Ascending aorta (tissue), 2 donors: ENCODE measurements at regions not wholly inside any gene's neighbourhood (a gene's known extent, or its start where the extent isn't known, plus 50 kb on each side); places are given as distances from the start of the nearest gene placed in this dataset.

Source experiments
- DNase-seq, 2 donors: peaks; one replicate each; pipeline ENCODE4 v3.0.0-alpha.2; 2019; ENCODE audit warnings: low spot score in 2 of 2
- H3K27ac ChIP-seq, 2 donors: fragments of 200-600 bp; sonication (generic); one replicate each; pipeline ENCODE4 v1.5.1; 2016 to 2017; ENCODE audit warnings: mild to moderate bottlenecking in 1 of 2
- H3K27me3 ChIP-seq: fragments of 200-600 bp; sonication (generic); one replicate; pipeline ENCODE4 v1.5.1; 2017
- H3K36me3 ChIP-seq, 2 donors: fragments of 200-600 bp; sonication (generic); one replicate each; pipeline ENCODE4 v1.5.1; 2016
- H3K4me1 ChIP-seq, 2 donors: fragments of 200-600 bp; sonication (generic); one replicate each; pipeline ENCODE4 v1.5.1; 2016 to 2017; ENCODE audit warnings: mild to moderate bottlenecking in 1 of 2
- H3K4me3 ChIP-seq, 2 donors: fragments of 200-600 bp; sonication (generic); one replicate each; pipeline ENCODE4 v1.5.1; 2016 to 2017; ENCODE audit warnings: mild to moderate bottlenecking in 1 of 2
- H3K9me3 ChIP-seq, 2 donors: fragments of 200-600 bp; sonication (generic); one replicate each; pipeline ENCODE4 v1.5.1; 2016
- intact Hi-C: fragments of 100-400 bp; cut with DNase I; formaldehyde crosslinking; loops from one replicate; pipeline ENCODE4 v1.15.1; 2023
- TF ChIP-seq, protein P1 (sequence below), 3 experiments: fragments of 200-600 bp in 2 of 3; fragments of 450-650 bp in 1 of 3; sonication (generic) in 2 of 3; IDR thresholded peaks; one replicate each; pipeline ENCODE4 v1.5.1; 2016 to 2019; ENCODE audit warnings: antibody characterized with exemption in 3 of 3, mild to moderate bottlenecking in 1 of 3, moderate library complexity in 1 of 3

DNA sequence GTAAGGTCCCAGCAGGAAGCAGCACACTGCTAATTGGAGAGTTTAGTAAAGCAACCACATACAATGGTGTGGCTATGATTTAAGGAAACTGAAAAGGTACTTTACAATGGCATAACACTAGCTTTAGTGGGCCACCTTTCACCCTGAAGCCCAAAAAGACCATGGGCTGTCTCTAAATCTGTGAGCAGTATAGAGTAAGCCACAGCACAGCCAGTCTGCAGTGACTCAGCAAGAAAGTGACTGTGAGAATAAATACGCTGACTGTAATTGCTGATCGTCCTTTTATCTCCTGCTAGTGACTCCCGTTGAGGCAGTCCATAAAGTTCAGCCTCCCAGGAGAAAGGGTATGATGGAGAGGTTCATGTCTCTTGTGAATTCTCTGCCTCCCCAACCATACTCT lies 679.8 kb upstream of the KIF2B start:
- H3K36me3 ChIP-seq: no peaks in the 10 kb centered on the region
- TF ChIP-seq, protein P1, sequence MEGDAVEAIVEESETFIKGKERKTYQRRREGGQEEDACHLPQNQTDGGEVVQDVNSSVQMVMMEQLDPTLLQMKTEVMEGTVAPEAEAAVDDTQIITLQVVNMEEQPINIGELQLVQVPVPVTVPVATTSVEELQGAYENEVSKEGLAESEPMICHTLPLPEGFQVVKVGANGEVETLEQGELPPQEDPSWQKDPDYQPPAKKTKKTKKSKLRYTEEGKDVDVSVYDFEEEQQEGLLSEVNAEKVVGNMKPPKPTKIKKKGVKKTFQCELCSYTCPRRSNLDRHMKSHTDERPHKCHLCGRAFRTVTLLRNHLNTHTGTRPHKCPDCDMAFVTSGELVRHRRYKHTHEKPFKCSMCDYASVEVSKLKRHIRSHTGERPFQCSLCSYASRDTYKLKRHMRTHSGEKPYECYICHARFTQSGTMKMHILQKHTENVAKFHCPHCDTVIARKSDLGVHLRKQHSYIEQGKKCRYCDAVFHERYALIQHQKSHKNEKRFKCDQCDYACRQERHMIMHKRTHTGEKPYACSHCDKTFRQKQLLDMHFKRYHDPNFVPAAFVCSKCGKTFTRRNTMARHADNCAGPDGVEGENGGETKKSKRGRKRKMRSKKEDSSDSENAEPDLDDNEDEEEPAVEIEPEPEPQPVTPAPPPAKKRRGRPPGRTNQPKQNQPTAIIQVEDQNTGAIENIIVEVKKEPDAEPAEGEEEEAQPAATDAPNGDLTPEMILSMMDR (IDR thresholded peaks at IDR 0.05): no peak
- DNase-seq: no peak
- intact Hi-C loops: no loop called here
- H3K27ac ChIP-seq: no peak overlapping the region
- H3K9me3 ChIP-seq: no peaks in the 10 kb centered on the region
- no peak overlapping the region for H3K4me3 ChIP-seq
- no peaks in the 10 kb centered on the region for H3K27me3 ChIP-seq
- H3K4me1 ChIP-seq: no peaks in the 10 kb centered on the region

DNA sequence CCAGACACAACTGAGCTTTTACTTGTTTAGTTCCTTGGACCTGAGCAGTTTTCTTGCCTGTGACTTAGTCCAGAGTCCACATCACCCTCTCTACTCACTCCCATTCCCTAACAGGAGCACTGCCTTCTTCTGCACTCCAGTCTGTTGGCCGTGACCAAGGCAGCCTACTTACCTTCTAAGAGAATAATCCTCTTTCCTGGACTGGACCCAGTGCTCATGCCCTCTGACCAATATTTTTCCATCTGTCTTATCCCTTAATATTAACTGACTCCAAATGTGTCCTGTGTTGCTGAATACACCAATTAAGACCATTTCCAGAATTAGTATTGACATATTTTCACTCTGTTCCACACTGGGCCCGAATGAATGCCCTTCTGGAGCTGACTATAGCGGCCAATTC lies 681.0 kb upstream of the KIF2B start:
- intact Hi-C loops: no loop called here

DNA sequence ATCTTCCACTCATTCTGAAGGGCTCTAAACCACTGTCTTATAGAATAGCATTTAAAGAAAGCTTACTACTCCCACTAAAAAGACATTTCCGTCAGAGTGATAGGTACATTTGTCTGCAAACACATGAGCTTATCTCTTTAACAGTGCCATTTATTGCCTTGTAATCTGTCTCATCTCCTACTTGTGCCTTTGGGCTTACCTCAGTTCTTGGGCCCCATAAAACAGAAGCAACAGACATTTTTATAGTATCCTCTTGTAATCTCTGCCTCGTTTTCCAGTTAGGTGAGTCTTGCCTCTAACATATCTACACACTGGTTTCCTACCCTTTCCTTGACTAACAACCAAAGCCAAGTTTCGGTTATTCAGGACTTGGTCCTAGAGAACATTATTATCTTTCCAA lies 681.4 kb upstream of the KIF2B start:
- intact Hi-C loops: no loop called here
- no peaks in the 10 kb centered on the region for H3K27me3 ChIP-seq
- DNase-seq: no peak
- no peak overlapping the region for H3K27ac ChIP-seq
- H3K36me3 ChIP-seq: no peaks in the 10 kb centered on the region
- H3K4me3 ChIP-seq: no peak overlapping the region
- TF ChIP-seq, protein P1 (IDR thresholded peaks at IDR 0.05): no peak
- no peaks in the 10 kb centered on the region for H3K9me3 ChIP-seq
- H3K4me1 ChIP-seq: no peaks in the 10 kb centered on the region

More for the DNA sequence above, 681.0 kb upstream of the KIF2B start:
- DNase-seq: no peak
- H3K9me3 ChIP-seq: no peaks in the 10 kb centered on the region
- H3K27ac ChIP-seq: no peak overlapping the region
- no peak overlapping the region for H3K4me3 ChIP-seq
- no peaks in the 10 kb centered on the region for H3K4me1 ChIP-seq
- TF ChIP-seq, protein P1 (IDR thresholded peaks at IDR 0.05): no peak
- no peaks in the 10 kb centered on the region for H3K36me3 ChIP-seq
- H3K27me3 ChIP-seq: no peaks in the 10 kb centered on the region

DNA sequence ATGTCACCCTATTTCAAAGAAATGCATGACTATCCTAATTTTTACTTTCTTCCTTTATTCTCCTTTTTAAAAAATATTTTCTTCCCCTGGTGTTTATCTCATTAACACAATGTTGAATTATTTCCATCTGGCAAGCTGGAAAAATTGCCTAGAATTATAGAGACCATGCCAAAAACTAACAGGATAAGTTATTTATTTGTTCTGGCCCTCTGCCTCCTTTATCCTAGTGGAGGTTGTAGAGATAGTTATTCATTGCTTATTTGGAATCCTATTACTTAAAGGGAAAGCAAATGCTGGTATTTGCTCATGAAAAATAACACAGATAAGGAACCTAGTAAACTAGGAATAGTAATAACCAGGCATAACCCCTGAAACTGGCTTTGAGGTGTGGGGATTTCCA lies 684.9 kb upstream of the KIF2B start:
- TF ChIP-seq, protein P1 (IDR thresholded peaks at IDR 0.05): no peak
- H3K27me3 ChIP-seq: no peaks in the 10 kb centered on the region
- H3K4me3 ChIP-seq: no peak overlapping the region
- intact Hi-C loops: no loop called here
- H3K27ac ChIP-seq: no peak overlapping the region
- no peak for DNase-seq
- no peaks in the 10 kb centered on the region for H3K36me3 ChIP-seq
- H3K4me1 ChIP-seq: no peaks in the 10 kb centered on the region
- H3K9me3 ChIP-seq: no peaks in the 10 kb centered on the region

DNA sequence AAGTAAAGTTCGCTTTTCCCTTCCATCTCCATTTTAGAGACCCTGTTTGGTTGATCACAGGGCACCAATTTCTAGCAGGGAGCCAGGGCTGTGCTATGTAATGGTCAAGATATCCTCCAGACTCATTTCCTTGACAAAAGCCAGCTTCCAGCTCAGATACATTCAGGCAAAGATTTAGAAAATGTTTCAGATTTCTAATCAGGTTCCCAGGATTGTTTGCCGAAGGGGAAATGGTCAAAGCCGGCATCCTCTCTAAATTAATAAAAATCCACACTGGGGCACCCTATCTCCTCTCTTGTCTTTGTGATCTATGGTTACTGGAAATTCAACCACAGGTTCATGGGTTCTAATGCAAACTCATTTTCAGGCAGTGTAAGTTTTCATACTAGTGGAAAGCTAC lies 686.8 kb upstream of the KIF2B start:
- intact Hi-C loops: no loop called here
- no peak overlapping the region for H3K27ac ChIP-seq
- H3K9me3 ChIP-seq: no peaks in the 10 kb centered on the region
- DNase-seq: no peak
- H3K4me1 ChIP-seq: no peaks in the 10 kb centered on the region
- H3K36me3 ChIP-seq: no peaks in the 10 kb centered on the region
- no peaks in the 10 kb centered on the region for H3K27me3 ChIP-seq
- TF ChIP-seq, protein P1 (IDR thresholded peaks at IDR 0.05): no peak
- H3K4me3 ChIP-seq: no peak overlapping the region

DNA sequence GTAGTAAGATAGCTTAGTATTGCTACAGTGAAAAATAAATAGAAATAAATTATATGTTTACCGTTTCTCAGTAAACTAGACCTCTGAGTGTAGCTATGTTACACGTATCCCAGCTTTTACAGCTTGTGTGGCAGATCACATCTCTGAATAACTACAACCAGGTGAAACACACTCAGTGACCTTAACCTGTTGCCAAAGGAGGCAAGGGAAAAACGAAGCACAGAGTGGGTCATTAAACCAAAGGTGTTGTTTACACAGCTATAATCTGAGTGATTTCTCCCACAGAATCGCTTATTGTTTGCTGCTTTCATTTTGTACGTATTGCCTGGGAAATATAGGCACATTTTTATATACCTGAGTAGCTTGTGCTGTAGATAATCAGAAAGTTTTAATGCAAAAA lies 688.2 kb upstream of the KIF2B start:
- no peaks in the 10 kb centered on the region for H3K36me3 ChIP-seq
- no peak overlapping the region for H3K4me3 ChIP-seq
- no peak for DNase-seq
- H3K27me3 ChIP-seq: no peaks in the 10 kb centered on the region
- no peaks in the 10 kb centered on the region for H3K4me1 ChIP-seq
- intact Hi-C loops: no loop called here
- TF ChIP-seq, protein P1 (IDR thresholded peaks at IDR 0.05): no peak
- H3K9me3 ChIP-seq: no peaks in the 10 kb centered on the region
- no peak overlapping the region for H3K27ac ChIP-seq
